ENCODE measurements at regions not wholly inside any gene's neighbourhood (a gene's known extent, or its start where the extent isn't known, plus 50 kb on each side); places are given as distances from the start of the nearest gene placed in this dataset.

- no peak for DNase-seq
Observed at GRCh38 chr14:94682061-94682516, 69.9 kb downstream of the SERPINA3 start.

- DNase-seq: peak; percentile 13
Observed at GRCh38 chr14:94681300-94682060, 69.3 kb downstream of the SERPINA3 start.

- no peak for DNase-seq
Observed at GRCh38 chr14:94680862-94681288, 68.7 kb downstream of the SERPINA3 start.

GRCh38 chr14:94679937-94680861 lies 68.0 kb downstream of the SERPINA3 start:
- no peak for DNase-seq

- DNase-seq: no peak
Observed at GRCh38 chr14:94679106-94679810, 67.1 kb downstream of the SERPINA3 start.

- DNase-seq: no peak
Observed at GRCh38 chr14:94677747-94678146, 65.6 kb downstream of the SERPINA3 start.

GRCh38 chr14:94677213-94677612 lies 65.0 kb downstream of the SERPINA3 start:
- no peak for DNase-seq

- DNase-seq: no peak
Observed at GRCh38 chr14:94676495-94677185, 64.4 kb downstream of the SERPINA3 start.

GRCh38 chr14:94675036-94675435 lies 62.8 kb downstream of the SERPINA3 start:
- no peak for DNase-seq

GRCh38 chr14:94673781-94674231 lies 61.6 kb downstream of the SERPINA3 start:
- no peak for DNase-seq

Measured in inflammatory macrophage treated with lipopolysaccharide for 4 hours (primary cell).